GM18907 (cell line): ENCODE measurements at regions not wholly inside any gene's neighbourhood (a gene's known extent, or its start where the extent isn't known, plus 50 kb on each side); places are given as distances from the start of the nearest gene placed in this dataset.

ENCODE experiments used
- ATAC-seq: cut with Tn5 transposase; IDR thresholded peaks from one replicate; pipeline ENCODE4 v1.9.1; 2021; ENCODE audit warnings: mild to moderate bottlenecking, moderate library complexity; ENCODE audit not compliant: unreplicated experiment

DNA sequence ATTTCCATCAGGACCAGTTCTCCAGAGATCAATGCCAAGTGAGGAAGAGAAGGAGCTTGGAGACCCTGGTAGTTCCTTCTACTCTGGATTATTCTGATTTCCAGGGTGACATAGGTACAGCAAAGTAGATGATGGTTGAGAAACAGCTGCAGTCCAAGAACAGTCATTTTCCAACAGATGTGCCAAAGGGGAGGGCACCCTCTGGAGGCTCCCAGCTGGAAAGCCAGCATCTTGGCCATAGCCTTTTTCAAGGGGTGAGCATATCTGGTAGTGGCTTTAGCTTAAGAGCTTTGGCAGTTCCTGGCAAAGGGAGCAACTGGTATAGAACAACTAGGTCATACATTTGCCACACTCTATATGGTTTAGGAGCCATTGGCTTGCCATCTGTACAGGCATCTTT is 492.7 kb downstream of the RASEF start:
- ATAC-seq, result no peak

DNA sequence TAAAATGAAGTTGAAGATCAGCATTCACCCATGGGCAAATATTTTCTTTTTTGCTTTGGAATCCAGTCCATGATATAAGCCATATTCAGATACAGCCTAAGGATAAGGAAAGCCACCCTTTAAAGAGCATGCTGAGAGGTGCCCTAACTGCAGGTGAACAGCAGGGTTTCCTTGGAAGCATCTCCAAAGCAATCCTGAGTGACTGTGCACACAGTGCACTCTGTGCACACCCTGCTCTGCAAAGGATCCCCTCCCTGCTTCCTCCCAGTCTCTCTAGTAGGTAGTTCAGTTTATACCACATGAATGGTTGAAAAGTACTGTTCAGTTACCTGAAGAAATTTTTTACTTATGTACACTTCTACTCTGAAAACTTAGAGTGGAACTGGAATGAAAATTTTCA is 491.4 kb downstream of the RASEF start:
- ATAC-seq, result no peak

DNA sequence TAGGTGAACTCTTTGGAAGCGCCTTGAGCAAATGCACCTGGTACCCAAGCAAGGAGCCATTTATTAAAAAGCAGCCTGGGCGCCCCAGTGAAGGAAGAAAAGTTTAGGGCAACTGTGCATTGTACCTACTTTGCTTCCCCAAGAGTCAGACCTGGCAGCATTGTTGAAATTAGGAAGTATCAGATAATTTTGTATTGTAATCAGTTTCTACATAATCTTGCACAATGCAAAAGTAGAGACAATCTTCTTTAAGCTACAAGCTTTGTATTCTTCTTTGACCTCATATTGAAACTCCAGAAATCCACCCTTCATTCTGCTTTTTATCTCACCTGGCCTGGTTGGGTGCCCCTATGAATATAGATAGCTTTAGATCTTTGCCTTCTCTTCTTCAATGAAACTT is 490.8 kb downstream of the RASEF start:
- no peak for ATAC-seq

DNA sequence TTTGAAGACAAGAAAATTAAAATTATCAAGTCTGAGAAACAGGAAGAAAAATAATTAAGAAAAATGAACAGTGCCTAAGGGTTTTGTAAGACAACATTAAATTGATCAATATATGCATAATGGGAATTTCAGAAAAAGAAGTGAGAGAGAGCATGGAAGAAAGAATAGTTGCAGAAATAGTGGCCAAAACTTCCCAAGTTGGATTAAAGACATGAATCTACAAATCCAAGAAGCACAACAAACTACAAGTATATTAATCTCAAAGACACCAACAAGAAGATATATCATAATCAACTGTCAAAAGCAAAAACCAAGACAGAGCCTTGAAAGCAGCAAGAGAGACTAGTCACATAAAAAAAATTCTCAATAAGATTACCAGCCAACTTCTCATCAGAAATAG is 488.0 kb downstream of the RASEF start:
- ATAC-seq, result no peak

DNA sequence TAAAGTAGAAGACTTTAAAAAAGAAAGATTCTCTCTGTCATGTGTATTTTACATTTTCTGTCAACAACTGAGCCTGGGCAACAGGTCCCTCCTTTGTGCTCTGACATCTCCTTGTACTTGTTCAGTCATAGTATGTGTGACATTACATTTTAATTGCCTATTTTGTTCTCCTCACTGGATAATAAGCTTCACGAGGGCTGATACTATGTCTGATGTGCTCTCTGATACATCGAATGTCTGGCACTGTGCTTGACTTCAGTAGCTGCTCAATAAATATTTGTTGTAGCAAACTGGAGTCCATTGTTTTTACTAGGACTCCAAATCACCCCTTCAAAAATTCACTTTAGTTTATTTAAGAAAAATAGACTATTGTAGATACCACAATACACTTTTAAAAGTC is 482.0 kb downstream of the RASEF start:
- ATAC-seq, result no peak

DNA sequence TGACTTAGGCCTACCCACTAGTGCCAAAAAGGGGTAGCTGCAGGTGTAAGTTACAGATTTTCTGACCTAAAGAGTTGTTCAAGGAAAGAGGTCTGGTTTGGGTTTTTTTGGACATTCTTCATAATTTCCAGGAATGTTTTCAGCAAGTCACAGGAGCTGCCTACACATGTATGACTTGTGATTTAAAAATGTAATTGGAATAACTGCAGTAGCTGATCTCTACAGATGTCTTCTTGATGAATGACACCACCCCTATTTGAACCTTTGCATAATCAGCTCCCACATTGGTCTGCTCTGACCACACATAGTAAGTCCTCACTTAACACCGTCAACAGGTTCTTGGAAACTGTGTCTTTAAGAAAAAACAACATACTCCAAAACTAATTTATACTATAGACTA is 481.4 kb downstream of the RASEF start:
- no peak for ATAC-seq

DNA sequence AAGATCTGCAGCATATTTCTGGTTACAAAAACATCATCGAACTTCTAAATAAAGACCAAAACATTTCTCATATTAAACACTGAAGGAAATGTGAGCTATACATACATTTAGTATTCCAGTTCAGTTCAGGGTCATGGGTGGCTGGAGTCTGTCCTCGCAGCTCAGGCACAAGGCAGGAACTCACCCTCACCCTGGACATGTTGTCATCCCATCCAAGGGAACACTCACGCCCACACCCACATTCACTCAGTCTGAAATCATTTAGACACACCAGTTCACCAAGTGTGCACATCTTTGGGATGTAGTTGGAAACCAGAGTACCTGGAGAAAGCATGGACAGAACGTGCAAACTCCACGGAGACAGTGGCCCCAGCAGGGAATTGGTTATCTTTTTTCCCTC is 481.0 kb downstream of the RASEF start:
- ATAC-seq, result no peak

DNA sequence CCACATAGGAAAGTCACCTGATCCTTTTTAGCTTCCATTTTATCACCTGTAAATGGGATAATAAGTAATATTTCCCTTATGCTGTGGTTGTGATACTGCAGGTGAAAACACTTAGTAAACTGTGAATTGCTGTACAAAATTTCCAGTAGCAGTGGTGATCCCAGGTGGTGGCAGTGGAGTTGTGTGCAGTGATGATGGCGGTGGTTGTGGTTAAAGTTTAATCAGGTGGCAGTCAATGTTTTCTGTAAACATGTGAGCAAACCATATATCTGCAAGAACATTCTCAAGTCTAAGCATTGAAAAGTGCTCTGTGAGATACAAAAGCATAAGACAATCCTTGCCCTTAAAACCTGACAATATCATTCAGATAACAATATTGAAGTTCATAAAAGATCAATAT is 480.2 kb downstream of the RASEF start:
- no peak for ATAC-seq

DNA sequence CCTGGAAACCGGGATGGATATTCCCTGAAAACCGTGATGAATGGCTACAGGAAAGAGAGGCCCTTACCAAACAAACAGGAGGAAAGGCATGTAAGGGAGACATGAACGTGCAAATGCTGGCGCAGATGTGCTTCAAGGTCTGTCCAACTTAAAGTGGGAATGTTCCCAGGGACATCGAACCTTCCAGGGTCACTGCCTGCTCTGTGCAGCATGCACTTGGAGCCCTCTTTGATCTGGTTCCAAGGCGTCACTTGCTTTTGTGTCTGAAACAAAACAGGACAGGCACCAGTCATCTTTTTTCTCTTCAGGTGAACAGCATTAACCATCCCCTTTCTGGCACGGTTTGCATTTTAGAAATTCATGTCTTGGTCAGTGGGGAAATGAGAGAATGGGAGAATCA is 479.4 kb downstream of the RASEF start:
- no peak for ATAC-seq

DNA sequence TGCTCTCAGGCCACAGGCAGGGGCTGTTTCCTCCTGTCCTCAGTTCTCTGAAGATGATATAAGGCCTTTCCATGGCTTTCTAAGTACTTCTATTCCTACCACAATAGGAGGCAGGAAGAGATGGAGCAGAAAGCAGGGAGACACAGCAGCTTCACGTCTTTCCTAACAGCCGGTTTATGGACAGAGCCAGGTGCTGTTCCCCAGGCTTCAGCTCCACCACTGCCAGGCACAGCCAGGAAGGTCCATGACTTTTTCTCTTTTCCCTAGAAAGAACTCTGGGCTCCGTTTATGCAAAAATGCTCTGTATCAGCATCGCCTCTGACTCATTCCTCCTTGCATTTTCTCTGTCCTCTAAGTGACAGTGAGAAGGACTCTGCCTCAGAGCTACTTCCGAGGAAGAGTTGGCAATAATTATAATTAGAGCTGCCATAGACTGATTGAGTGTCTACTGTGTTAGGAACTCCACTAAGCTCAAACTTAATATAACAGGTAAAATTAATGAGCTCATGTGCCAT is 478.5 kb downstream of the RASEF start:
- no peak for ATAC-seq

DNA sequence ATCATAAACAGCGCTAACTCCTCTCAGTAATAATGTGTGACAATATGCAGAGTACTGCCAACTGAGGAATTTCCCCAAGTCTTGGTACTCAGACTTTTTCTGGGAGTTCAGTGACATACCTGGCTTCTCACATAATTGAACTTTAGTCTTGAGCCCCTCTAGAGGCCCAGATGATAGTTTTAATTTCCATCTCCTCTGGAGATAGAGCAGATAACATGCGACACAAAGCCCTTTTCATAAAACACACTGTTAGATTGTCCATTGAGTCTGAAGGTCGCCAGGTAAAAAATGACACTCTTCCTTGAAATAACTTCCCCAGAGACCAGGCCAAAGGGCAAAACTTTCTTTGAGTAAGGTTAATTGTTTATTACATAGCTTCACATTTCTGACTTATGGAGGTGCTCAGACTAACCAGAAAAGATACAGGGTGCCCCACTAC is 476.0 kb downstream of the RASEF start:
- ATAC-seq, result no peak

DNA sequence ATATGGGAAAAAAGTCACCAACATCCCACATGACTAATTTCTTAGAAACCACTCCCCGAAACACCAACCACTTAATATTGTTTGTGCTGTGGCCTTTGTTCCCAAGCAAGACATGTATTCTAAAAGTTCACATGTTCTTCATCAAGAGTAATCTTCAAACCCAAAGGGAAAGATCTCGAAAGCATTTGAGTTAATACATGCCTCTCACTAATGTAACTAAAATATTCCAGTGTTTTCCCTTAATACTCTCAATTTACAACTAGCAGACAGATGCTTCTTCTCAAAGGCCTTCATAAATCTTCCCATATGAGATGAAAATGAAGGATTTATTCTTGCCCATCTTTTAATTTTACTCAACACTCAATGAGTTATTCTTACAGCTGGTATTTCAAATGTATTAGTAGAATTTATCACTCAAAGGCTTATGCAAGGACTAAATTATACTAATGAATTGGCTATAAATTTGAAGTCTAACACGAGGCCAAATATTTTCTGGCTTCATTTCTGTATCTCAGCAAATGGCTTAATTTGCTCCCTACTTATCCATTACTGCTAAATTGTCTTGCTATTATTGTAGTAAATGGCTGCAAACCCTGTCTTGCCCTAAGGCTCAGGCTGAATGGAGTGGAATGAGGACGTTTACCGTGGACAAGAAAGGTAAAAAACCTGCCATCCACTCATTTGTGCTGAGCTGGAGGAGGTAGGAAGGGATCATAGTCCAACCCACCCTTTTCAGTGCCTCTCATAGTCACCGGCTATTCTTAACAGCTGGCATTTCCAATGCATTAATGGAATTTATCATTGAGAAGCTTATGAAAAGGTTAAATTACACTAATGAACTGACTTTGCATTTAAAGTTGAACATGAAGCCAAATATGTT is 474.4 kb downstream of the RASEF start:
- ATAC-seq, result no peak

DNA sequence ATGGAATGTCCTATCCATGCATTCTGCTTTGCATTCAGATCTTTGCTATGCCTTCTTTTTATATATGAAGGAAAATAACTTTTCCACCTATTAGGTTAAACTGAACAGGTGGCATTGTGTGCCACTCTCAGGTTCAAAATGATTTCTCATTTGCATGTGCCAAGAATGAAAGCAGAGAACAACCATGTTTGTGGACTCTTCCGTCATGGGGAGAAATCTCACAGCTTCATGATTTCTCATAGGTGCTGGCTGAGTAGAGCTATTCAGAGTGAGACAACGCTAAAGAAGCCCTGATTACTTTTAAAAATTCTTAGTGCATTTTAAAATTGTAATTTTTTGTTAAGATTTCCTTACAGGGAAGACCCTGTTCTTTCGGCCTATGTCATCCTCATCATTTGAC is 472.1 kb downstream of the RASEF start:
- ATAC-seq, result no peak

DNA sequence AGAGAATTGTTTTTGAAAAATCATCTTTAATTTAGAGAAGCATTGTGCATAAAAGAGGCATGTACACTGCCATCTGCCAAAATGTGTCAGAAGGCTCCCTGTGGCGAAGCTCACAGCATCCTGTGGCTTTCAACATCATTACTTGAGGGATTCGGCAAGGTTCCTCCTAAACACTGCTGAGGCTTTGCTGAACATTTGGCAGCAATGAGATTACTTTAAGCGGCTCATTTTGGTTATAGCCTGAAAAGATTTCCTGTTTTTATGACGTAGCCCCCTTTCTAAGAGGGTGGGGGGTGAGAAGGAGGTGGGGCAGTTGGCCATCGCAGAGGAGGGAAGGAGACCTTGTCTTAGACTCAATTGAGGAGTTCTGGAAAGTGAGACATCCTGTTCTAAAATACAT is 469.4 kb downstream of the RASEF start:
- no peak for ATAC-seq

DNA sequence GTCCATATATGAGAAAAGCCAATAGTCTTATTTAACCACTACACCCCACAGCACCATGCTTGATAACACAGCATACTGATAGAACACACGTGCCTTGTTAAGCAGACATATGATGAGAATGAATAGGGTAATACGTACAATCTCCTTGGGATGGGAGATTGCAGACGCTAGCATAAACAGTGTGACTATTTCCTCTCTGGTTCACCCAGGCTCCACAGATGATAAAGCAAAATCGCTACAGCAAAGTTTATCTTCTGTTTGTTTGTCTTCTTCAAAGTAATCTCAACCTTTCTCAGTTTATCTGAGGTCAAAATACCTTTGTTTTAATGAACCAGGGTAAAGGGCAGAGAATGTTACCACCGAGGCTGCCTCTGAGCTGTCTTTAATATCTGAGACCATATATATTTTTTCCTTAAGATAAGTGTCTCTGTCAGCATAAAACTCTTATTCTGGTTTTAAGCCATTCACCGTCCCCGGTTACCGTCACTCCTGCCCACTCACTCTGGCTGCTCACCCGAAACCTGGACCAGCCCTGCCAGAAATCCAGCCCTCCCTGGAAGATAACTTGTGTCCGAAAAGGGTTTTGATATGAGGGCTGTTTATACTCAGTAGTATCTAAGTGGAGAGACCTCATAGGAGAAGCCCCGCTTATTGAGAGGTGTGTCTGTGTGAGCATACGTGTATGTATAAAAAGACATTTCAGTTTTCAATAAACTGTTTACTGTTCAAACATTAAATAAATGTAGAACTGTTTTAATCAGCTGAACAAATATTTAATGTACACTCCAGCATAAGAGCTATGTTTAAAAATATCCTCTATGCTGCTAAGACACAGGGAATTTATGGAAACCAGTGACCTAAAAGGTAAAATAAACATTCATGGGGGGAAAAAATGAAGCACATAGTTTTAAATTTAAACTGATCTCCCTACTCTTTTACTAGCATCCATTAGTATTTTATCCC is 465.4 kb downstream of the RASEF start:
- no peak for ATAC-seq

DNA sequence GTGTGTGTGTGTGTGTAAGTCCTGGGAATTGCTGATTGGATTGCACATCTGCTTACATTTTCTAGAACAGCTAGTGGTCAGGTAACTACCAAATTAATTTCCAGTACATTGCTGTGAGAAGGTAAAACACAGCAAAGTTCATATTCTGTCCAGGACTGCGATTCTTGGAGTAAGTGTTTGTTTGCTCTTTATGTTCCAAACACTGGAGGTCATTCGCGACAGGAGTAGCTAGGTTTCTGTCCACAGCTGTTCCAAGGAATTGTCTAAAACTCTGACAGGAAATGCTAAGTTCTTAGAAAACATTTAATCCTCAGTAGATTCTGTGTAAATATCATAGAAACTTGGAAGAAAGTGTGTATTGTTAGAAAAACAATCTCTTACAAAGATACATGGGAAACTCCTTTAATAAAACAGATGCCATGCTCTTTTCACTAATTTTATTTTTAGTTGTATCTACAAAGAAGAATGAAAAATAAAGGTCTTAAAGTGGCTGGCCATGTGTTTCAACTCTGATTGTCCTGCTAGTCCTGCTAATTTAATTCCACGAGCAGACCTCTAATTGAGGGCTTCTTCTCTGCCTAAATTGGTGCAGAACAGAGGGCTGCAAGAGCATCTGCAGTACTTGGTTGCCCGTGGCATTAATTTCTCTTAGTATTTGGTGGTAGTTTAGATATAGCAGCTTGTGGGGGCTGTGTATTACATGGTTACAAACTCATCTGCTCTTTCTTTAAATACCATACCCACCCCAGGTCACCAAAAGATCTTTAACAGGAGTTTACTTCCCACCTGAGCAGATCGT is 464.5 kb downstream of the RASEF start:
- no peak for ATAC-seq

DNA sequence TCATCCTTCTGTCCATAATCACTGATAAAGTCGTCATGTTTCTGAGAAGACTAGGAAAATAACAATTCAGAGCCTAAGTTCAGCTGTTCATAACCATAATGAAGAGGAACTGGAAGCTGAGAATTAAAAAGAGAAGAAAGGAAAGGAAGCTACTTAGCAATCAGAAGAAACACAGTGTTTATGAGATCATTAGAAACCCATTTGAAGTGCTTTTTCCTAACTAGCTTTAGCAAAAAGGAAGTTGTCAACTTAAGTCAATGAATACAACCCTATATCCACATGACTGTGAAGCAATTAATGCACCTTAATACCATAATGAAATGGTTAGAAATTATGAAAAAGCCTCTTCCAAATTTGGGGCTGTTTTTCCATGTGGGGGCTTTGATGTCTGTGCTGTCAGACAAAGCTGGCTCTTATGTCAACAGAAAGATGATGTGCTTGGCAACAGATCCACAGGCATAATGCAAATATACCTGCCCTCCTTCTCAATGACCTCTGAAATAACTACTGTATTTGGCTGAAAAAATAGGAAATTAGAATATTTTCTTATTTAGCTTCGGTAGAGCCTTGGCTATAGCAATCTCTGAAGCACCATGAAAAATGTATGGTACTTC is 463.5 kb downstream of the RASEF start:
- no peak for ATAC-seq

DNA sequence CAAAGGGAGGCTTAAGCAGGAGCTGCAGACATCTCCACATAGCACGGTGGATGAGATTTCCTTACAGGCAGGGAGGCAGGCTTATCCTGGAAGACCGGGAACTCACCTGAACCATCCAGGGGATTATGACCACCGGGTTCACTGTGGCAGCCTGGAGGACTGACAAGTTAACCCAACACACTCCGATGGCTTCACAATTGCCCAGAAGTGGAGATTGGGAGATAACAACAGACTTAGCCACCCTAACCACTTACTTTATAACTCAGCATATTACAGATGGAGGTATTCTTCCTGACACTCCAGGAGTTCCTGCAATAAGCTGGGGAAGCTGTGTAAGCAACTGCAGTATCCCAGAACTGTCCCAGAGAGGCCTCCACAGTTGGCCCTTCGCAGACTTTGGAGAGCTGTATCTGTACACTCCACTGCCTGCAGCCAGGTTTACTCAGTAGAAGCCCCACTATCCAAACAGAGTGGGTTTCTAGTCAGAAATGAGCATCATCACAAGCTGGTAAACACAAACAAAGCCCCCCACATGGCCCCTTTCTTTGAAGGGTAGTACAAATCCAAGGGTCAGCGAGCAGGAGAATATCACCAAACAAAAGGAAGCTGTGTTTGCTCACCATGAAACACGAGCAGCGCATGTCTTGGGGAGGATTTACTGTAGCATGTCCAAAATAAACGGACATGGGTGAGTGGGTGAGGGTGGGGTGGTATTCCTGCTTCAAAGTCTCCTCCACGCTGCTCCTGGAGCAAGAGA is 462.2 kb downstream of the RASEF start:
- no peak for ATAC-seq

DNA sequence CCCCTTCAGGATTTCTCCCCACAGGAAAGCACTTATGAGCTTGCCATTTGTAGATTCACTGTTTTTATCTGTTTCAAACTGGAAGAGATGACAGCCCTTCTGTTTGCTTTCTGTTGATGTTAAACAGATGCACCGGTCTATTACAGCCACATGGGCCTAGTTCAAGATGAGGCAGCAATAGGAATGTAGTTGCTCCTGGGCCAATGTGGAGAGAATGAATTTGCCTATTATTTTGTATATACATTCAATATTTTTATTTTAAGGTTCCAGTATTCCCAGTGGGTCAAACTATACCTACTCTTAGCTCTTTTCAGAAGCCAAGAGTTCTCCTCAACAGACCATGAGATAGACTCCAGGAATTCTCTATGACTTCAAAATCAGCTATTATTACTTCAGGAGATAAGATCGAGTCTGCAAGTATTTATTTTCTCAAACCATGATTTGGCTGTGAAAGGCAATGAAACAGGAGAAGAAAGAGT is 461.6 kb downstream of the RASEF start:
- ATAC-seq, result no peak
